ENCODE measurements at regions not wholly inside any gene's neighbourhood (a gene's known extent, or its start where the extent isn't known, plus 50 kb on each side); places are given as distances from the start of the nearest gene placed in this dataset.

GRCh38 chr10:88117869-88118632 lies 254.6 kb downstream of the PTEN start:
- H3K4me3 ChIP-seq (ENCODE audit: low read length) = no peak overlapping the region
- H3K9me3 Mint-ChIP-seq = no peaks in the 10 kb centered on the region
- CTCF ChIA-PET = no interaction called here
- intact Hi-C loops (cut with DNase I, micrococcal nuclease) = loop anchor here (5.0 to 10.0 kb wide), 2 partner anchors 267 to 269 kb away; no protein-coding TSS in a partner anchor
- no peak for TF ChIP-seq CTCF (IDR thresholded peaks at IDR 0.05)
- POLR2A ChIA-PET = interaction anchor here (0.8 to 2.0 kb wide), 6 partner anchors 27 to 274 kb away, joined by 3 to 7 read pairs (median 4); no protein-coding TSS in a partner anchor
- H3K9me3 ChIP-seq (ENCODE audit: control insufficient read depth in 1 of 2, insufficient read depth in 1 of 2, low read length in 2 of 2) = no peaks in the 10 kb centered on the region
- H3K36me3 ChIP-seq (ENCODE audit: insufficient read depth, low read length) = no peaks in the 10 kb centered on the region
- H3K4me1 Mint-ChIP-seq (ENCODE audit: low read depth) = peaks cover 11% of the 10 kb centered on the region
- H3K27ac ChIP-seq (ENCODE audit: low read depth in 1 of 2, low read length in 2 of 2) = no peak overlapping the region
- ATAC-seq (ENCODE audit: poor library complexity) (no peak), DNase-seq (peak in 3 of 14 experiments; percentile 34 to 43 (median 36))
- H3K4me3 Mint-ChIP-seq = no peak overlapping the region
- H3K27me3 ChIP-seq (ENCODE audit: control insufficient read depth in 1 of 2, insufficient read depth in 2 of 2, low read length in 2 of 2) = no peaks in the 10 kb centered on the region
- no peak overlapping the region for H3K27ac Mint-ChIP-seq
- H3K27me3 Mint-ChIP-seq = no peaks in the 10 kb centered on the region
- no peaks in the 10 kb centered on the region for H3K36me3 Mint-ChIP-seq (ENCODE audit: low read depth)
- H3K4me1 ChIP-seq (ENCODE audit: insufficient read depth, low read length) = peaks cover 46% of the 10 kb centered on the region

- no peaks in the 10 kb centered on the region for H3K27me3 Mint-ChIP-seq
- H3K27me3 ChIP-seq (ENCODE audit: control insufficient read depth in 1 of 2, insufficient read depth in 2 of 2, low read length in 2 of 2) = no peaks in the 10 kb centered on the region
- H3K36me3 ChIP-seq (ENCODE audit: insufficient read depth, low read length) = no peaks in the 10 kb centered on the region
- H3K4me1 ChIP-seq (ENCODE audit: insufficient read depth, low read length) = peaks cover 41% of the 10 kb centered on the region
- H3K4me3 Mint-ChIP-seq = no peak overlapping the region
- intact Hi-C loops (cut with DNase I, micrococcal nuclease) = loop anchor here (5.0 to 10.0 kb wide), 2 partner anchors 266 to 269 kb away; no protein-coding TSS in a partner anchor
- H3K27ac ChIP-seq (ENCODE audit: low read depth in 1 of 2, low read length in 2 of 2) = no peak overlapping the region
- H3K27ac Mint-ChIP-seq = no peak overlapping the region
- peaks cover 11% of the 10 kb centered on the region for H3K4me1 Mint-ChIP-seq (ENCODE audit: low read depth)
- H3K36me3 Mint-ChIP-seq (ENCODE audit: low read depth) = no peaks in the 10 kb centered on the region
- H3K9me3 Mint-ChIP-seq = no peaks in the 10 kb centered on the region
- no peak for TF ChIP-seq CTCF (IDR thresholded peaks at IDR 0.05)
- CTCF ChIA-PET = no interaction called here
- POLR2A ChIA-PET = interaction anchor here (0.6 to 2.0 kb wide), 4 partner anchors 27 to 271 kb away, joined by 3 to 7 read pairs (median 4); no protein-coding TSS in a partner anchor
- no peak overlapping the region for H3K4me3 ChIP-seq (ENCODE audit: low read length)
- DNase-seq (peak in 2 of 14 experiments; percentile 29 to 42), ATAC-seq (ENCODE audit: poor library complexity) (no peak)
- no peaks in the 10 kb centered on the region for H3K9me3 ChIP-seq (ENCODE audit: control insufficient read depth in 1 of 2, insufficient read depth in 1 of 2, low read length in 2 of 2)
These were observed 255.3 kb downstream of the PTEN start for GRCh38 chr10:88118729-88119128.

GRCh38 chr10:88119160-88119559 lies 255.7 kb downstream of the PTEN start:
- intact Hi-C loops (cut with DNase I, micrococcal nuclease) = loop anchor here (5.0 to 10.0 kb wide), 2 partner anchors 266 to 268 kb away; no protein-coding TSS in a partner anchor
- Mint-ChIP-seq H3K27ac (no peak overlapping the region), H3K4me1 (ENCODE audit: low read depth) (peaks cover 11% of the 10 kb centered on the region), H3K4me3 (no peak overlapping the region), H3K36me3 (ENCODE audit: low read depth) (no peaks in the 10 kb centered on the region), H3K27me3 (no peaks in the 10 kb centered on the region), H3K9me3 (no peaks in the 10 kb centered on the region)
- no peak overlapping the region for H3K27ac ChIP-seq (ENCODE audit: low read depth in 1 of 2, low read length in 2 of 2)
- ChIA-PET CTCF (no interaction called here), POLR2A (interaction anchor here (0.6 kb wide), 1 partner anchor 29 kb away, joined by 3 read pairs; no protein-coding TSS in a partner anchor)
- no peak overlapping the region for H3K4me3 ChIP-seq (ENCODE audit: low read length)
- DNase-seq (no peak), ATAC-seq (ENCODE audit: poor library complexity) (no peak)
- no peak for TF ChIP-seq CTCF (IDR thresholded peaks at IDR 0.05)
- H3K9me3 ChIP-seq (ENCODE audit: control insufficient read depth in 1 of 2, insufficient read depth in 1 of 2, low read length in 2 of 2) = no peaks in the 10 kb centered on the region
- no peaks in the 10 kb centered on the region for H3K27me3 ChIP-seq (ENCODE audit: control insufficient read depth in 1 of 2, insufficient read depth in 2 of 2, low read length in 2 of 2)
- H3K36me3 ChIP-seq (ENCODE audit: insufficient read depth, low read length) = no peaks in the 10 kb centered on the region
- peaks cover 37% of the 10 kb centered on the region for H3K4me1 ChIP-seq (ENCODE audit: insufficient read depth, low read length)
